GM12878 (cell line): ENCODE measurements at regions not wholly inside any gene's neighbourhood (a gene's known extent, or its start where the extent isn't known, plus 50 kb on each side); places are given as distances from the start of the nearest gene placed in this dataset.

ENCODE experiments used
- EZH2 ChIP-seq: IDR thresholded peaks from 2 replicates; pipeline ENCODE4 v1.6.1; 2012; ENCODE audit warnings: low read depth, mild to moderate bottlenecking, control low read depth, inconsistent platforms, low read length, borderline replicate concordance; ENCODE audit not compliant: control insufficient read depth
- FOXM1 ChIP-seq: IDR thresholded peaks from 2 replicates; pipeline ENCODE4 v1.6.1; 2012; ENCODE audit warnings: low read depth, mild to moderate bottlenecking, inconsistent platforms, low read length, moderate library complexity
- HDAC6 ChIP-seq: fragments of 200-600 bp; sonication (generic); IDR thresholded peaks from one replicate; pipeline ENCODE4 v1.8.0; 2017; ENCODE audit warnings: antibody characterized with exemption; ENCODE audit not compliant: unreplicated experiment
- PAX8 ChIP-seq: fragments of 450-650 bp; IDR thresholded peaks from 2 replicates; pipeline ENCODE4 v1.6.1; 2017; ENCODE audit warnings: mild to moderate bottlenecking, moderate library complexity
- POLR2A ChIP-seq: IDR thresholded peaks from 2 replicates; pipeline ENCODE4 v1.6.1; 2011; ENCODE audit warnings: low read depth, mild to moderate bottlenecking, low read length
- TF ChIP-seq, protein P1 (sequence below), 3 experiments: IDR thresholded peaks in 2 of 3; conservative IDR thresholded peaks in 1 of 3; 2 replicates each; pipeline ENCODE4 v1.5.1; 2011; ENCODE audit warnings: low read depth in 3 of 3, low read length in 3 of 3, mild to moderate bottlenecking in 3 of 3, control low read depth in 2 of 3, moderate library complexity in 2 of 3, inconsistent platforms in 1 of 3, mixed read lengths in 1 of 3; ENCODE audit not compliant: control insufficient read depth in 2 of 3, insufficient read depth in 1 of 3; ENCODE audit errors: extremely low read depth in 1 of 3

- TF ChIP-seq FOXM1: no peak
- TF ChIP-seq EZH2: no peak
- TF ChIP-seq, protein P1, sequence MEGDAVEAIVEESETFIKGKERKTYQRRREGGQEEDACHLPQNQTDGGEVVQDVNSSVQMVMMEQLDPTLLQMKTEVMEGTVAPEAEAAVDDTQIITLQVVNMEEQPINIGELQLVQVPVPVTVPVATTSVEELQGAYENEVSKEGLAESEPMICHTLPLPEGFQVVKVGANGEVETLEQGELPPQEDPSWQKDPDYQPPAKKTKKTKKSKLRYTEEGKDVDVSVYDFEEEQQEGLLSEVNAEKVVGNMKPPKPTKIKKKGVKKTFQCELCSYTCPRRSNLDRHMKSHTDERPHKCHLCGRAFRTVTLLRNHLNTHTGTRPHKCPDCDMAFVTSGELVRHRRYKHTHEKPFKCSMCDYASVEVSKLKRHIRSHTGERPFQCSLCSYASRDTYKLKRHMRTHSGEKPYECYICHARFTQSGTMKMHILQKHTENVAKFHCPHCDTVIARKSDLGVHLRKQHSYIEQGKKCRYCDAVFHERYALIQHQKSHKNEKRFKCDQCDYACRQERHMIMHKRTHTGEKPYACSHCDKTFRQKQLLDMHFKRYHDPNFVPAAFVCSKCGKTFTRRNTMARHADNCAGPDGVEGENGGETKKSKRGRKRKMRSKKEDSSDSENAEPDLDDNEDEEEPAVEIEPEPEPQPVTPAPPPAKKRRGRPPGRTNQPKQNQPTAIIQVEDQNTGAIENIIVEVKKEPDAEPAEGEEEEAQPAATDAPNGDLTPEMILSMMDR (IDR thresholded peaks at IDR 0.05 in 2 of 3, conservative IDR thresholded peaks at IDR 0.05 in 1 of 3; ENCODE audit: control insufficient read depth in 2 of 3, extremely low read depth in 1 of 3, insufficient read depth in 1 of 3, low read depth in 3 of 3, low read length in 3 of 3): no peak
- no peak for TF ChIP-seq HDAC6
- TF ChIP-seq PAX8: no peak
- TF ChIP-seq POLR2A: no peak
Measured at GRCh38 chr9:26773056-26773455, 119.5 kb downstream of the CAAP1 start.
